IPS DF 19.7 (cell line): ENCODE measurements at regions not wholly inside any gene's neighbourhood (a gene's known extent, or its start where the extent isn't known, plus 50 kb on each side); places are given as distances from the start of the nearest gene placed in this dataset.

ENCODE experiments used
- DNase-seq: peaks from one replicate; pipeline ENCODE4 v3.0.0-alpha.2; 2013; ENCODE audit warnings: low read depth, low spot score

DNA sequence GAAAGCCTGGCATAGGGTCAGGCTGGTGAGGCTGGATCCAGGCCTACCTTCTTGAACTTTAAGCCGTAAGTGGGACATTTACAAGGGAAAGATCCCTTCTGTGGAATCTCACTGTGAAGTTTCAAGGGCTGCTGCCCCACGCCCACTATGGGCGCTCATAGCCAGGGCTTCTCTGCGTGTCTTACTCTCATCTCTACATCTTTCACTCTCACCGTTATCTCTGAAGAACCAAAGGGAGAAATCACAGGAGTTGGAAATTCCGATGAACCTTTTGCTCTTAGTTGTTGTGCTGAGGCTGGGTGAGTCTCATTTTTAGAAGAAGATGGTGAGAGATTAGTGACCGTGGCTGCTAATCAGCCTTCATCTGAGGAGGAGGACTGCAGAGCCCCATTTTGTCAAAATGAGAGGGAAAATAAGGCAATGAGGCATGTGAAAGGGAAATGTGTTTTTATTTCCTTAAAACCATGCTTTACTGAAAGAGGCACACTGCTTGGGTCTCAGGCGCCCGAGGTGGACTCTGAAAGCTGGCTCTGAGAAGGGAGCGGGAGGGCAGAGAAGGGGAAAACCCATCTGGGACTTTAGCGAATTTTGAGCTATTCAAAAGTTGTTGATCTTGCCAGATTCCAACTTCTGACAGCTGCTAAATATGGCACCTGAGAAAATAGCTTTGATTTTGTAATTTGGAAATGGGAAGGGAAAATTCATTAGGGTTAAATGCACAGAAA, 301.5 kb downstream of the CLIC5 start:
- no peak for DNase-seq
